Smooth muscle cell of the brain vasculature (primary cell): ENCODE measurements at regions not wholly inside any gene's neighbourhood (a gene's known extent, or its start where the extent isn't known, plus 50 kb on each side); places are given as distances from the start of the nearest gene placed in this dataset.

Experiments used
- DNase-seq: peaks from one replicate; pipeline ENCODE4 v3.0.0-alpha.2; 2012; ENCODE audit warnings: low read depth, low spot score

DNA sequence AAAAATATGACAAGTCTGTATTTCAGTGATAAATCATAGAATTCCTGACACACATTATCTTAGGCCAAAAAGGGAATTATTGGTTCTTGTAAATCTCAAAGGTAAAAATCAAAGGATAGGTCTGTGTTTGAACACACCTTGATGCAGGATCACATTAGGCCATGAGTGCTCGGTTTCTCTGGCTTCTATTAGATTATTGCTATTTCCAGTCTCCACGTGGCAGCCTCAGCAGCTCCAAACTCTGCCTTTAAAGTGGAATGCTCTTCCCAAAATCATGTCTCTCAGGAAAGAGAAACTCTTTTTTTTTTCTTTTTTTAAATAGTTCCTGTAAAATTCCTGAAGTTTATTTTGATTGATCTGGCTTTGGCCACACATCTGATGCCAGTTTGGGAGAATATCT is 105.6 kb upstream of the FRMD6 start:
- DNase-seq: no peak

DNA sequence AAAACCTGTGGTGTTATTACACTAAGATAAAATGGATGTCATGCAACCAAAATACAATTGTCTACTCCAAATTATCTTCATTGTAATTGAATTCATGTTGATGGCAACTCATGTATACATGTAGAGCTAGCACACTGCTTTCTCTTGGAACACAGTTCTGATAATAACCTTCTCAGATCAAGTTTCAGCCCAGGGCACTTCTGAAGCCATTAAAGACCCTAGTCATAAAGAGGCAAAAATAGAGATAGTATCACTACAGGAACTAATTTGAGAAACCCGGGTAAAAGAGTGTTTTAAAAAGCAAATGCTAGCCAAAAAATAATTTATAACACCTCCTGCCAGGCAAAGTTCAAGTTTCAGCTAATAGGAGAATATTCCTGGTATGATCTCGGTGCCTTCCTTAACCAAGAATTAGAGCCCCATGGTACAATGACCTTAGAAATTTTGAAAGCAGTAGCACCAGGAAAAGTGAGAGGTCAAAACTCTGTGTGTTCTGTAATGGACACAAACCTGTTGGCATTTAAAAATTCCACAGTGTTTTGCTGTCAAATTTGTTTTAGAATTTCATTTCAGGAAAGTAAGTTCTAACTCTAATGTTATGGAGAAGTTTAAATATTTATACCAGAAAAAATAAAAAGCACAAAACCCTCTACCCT is 105.0 kb upstream of the FRMD6 start:
- DNase-seq: no peak

DNA sequence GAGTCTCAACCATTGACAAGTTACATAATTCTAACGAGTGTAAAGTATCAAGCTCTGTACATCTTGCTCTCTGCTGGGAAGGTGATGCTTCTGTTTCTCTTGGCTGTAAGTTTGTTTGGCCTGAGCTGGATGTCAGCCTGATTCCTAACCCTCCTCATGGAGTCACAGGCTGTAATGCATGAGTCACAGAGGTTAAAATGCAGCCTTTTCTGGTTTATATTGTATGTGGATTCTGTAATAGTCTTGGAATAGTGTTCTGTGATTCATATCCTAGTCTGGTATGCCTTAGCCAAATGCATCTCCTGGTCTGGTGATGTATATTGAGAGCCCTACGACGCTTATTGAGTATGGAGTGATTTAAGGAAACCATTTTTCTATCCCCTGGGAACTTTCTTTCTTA is 104.5 kb upstream of the FRMD6 start:
- DNase-seq: peak; percentile 98

DNA sequence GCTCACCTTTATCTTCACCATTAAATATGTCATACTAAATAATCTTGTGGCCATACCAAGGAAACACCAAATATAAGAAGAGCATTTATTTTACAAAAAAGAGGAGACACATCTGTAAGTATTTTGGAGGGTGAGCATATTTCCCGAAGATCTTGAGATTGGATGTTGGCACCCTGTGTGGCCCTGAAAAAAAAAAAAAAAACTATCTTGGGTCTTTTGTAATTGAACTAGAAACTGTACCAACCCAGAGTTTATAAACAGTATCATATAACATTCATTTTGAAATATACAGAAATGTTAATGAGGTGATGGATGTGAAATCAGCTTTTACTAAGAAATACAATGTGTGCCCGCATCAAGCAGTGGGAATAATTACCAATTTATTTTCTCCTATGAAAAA is 104.0 kb upstream of the FRMD6 start:
- DNase-seq: no peak

DNA sequence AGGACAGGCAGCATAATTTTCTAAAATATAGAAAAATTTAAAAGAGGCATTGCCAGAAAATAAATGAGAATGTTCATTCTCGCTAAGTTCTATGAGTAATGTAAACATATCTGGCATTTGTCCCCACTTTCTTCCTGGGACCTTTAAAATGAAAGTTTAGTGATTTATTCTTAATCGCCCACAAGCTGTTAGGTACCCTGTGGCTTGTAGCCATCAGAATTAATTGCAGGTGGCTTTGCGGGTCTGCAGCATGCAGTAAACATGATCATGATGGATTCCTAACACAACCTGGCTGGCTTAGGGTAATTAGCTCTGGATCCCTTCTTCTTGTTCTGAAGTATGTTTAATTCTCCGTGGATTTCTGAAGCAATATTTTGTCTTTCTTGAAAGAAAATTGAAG is 103.5 kb upstream of the FRMD6 start:
- no peak for DNase-seq

DNA sequence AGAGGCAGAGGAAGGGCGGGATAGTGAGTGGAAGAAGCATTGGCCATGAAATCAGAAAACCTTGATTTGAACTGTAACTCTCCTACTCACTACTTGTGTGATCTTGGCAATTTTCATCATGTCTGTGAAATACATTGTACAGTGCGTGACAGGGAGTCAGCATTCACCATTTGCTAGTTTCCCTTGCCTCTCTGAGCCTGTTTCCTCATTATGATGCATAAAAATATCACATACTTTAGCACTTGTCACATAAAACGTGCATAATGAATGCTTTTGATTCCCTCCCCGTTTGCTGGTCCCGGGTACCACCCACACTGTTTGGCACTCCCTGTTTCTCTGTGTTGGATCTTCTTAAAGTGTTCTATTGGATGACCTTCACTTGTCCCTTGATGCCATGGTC is 101.1 kb upstream of the FRMD6 start:
- DNase-seq: no peak

DNA sequence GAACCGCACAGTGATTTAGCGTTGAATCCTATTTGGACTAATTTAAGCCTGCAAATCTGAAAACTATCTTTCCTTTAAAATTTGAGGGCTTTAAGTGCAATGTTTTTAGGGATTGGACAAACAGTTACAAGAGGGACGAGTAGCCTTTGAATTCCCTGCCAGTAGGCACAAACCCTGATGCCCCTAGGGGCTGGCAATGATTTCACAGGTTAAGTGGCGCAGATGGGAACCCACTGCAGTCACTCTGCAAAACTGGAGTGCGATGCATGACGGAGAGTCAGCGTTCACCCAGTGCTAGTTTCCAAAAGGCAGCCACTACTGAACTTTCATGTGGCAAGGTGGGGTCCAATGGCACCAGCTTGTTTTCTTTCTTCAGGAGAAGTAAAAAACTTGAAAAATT is 99.4 kb upstream of the FRMD6 start:
- DNase-seq: no peak

DNA sequence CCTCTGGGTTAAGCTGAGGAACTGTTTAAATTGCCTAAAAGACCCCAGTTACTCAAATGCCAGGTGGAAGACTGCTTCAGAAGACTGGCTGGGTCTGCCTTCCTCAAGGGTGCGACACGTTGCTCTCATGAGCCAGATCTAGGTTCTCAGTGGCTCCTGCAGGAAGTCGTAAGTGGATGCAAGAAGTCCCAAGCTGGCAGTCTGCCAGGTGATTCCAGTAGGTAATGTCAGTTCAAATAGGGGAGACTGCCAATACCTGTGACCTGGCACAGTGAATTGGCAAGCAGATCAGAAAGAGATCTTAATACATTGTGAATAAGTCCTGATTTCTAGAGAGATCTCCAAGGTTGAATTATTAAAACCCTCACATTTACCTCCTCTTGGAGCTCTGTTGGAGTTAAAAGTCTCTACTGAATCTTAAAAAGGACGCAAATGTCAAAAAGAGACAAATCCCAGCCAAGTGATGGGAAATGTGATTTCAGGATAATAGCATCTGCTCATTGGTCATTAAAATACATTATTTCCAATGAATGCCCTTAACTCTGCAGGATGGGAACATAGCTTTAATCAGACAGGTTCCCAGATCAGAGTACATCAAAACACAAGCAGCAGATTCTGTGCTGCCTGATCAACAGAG is 98.8 kb upstream of the FRMD6 start:
- DNase-seq: no peak

DNA sequence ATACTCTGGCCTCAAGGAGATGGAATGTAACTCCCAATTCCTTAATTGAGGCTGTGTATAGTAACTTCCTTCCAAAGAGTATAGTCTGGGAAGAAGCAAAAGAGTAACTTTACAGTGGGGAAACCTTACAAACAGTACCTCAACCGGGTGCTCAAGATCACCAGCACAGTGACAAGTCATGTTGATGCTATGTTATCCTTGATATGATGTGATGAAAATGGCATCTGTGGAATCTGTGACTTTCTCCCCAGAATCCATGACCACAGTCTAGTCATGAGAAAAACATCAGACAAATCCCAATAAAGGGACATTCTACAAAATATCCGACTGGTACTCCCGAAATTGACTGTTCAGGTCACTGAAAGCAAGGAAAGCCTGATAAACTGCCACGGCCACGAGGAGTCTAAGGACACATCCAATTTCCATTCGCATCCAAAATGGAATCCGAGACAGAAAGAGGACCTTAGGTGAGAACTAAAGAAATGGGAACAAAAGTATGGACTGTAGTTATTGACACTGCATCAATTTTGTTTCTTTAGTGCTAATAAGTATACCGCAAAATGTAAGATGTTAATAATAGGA is 97.3 kb upstream of the FRMD6 start:
- DNase-seq: no peak

DNA sequence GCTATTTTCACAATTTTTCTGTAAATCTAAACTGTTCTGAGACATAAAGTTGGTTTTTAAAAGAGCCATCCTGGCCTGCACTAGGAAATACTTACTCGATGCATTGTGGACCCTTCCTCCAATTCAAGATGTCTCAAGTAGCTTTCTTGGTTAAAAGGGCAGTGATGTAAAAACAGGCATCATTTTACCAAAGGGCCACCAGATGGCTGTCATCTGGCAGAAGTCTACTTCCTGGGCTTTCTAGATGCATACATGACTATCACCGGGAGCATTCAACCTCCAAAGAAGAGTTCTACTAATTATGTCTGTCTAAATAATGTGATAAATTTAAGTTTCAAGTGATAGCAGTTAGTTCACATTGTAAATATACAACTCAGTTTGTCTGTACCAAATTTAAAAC is 96.8 kb upstream of the FRMD6 start:
- DNase-seq: no peak

DNA sequence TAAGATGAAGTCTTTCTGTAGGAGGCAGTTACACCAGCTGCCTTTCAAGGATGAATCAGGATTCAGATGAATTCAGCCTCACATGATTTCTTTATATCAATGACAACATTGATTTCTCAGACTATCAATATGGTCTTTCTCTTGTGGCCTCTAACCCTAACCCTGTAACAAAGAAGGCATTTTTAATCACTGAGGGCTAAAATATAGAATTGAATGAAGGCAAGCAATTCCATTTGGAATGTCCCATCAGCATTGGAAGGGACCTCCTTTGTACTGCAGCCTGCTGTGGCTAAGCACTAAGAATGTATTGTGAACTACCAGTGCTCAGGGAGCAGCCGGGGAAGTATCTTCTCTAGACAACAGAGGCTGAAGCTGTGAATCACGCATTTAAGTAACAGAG is 90.6 kb upstream of the FRMD6 start:
- no peak for DNase-seq

DNA sequence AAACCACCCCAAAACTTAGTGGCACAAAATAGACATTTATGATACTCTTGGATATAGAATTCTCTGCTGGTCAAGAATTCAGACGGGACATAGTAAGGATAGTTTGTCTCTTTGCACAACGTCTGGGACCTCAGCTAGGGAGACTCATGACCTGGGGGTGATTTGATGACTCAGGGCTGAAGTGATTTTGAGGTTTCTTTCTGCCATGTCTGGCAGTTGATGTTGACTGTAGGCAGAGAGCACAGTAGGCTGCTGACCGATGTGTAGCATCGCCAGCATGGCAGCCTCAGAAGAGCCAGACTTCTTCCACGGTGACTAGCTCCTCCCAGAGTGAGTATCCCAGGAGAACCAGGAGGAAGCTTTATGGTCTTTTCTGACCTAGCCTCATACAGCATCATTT is 88.9 kb upstream of the FRMD6 start:
- DNase-seq: no peak

DNA sequence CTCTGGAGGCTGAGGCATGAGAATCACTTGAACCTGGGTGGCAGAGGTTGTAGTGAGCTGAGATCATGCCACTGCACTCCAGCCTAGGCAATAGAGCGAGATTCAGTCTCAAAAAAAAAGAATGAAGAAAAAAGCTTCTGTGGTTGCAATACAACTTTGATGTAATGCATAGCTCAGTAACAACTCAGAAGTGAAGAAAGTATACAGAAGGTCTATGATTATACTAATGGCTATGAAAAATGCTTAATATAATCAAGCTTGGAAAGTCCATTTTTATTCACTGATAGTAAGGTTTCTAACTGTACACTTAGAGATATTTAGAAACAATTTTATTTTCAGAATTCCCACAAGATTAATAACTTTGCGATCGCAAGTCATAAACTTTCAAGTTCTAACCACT is 88.2 kb upstream of the FRMD6 start:
- no peak for DNase-seq

DNA sequence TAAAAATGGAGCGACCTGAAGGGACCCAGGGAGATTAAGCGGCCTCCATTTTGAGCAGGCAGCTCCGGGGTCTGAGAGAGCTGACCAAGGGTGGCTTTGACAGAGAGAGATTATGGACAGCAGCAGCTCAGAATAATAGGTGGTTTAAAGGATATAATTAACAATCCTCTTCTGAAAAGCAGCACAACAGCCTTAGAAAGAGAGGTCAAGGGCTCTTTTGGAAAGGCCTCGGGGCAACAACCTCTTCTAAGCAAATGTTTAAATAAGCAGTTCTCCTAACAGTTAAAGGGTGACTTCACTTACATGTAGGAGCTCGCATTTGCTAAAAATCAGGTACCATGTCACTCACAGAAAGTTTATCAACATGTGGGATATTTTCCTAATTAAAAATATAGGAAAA is 87.2 kb upstream of the FRMD6 start:
- no peak for DNase-seq

DNA sequence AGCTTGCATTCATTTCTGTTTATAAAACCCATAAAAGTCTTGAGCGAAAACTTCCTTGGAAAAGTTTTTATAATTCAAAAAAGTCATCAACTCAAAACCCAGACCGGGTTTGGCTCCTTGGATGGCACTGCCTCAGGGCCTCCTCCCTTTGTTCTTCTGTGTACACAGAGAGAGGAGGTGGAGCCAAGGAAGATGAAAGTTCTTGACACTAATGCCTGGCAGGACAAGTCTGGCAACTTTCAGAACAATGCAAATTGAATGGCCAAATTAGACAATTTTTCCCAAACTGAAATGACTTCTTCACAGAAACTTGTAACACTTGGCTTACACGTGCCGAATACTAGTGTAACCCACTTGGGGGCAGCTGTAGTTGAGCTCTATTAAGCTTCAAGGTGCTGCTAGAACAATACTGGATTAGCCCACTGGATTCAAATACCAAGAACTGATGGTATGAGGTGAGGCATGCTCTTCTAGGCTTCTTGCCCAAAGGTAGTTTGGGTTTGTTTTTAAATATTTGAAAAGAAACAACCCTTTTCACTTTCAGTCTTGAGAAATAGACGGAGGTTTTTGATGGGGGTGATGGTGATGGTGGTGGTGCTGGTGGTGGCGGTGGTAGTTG is 86.6 kb upstream of the FRMD6 start:
- no peak for DNase-seq

DNA sequence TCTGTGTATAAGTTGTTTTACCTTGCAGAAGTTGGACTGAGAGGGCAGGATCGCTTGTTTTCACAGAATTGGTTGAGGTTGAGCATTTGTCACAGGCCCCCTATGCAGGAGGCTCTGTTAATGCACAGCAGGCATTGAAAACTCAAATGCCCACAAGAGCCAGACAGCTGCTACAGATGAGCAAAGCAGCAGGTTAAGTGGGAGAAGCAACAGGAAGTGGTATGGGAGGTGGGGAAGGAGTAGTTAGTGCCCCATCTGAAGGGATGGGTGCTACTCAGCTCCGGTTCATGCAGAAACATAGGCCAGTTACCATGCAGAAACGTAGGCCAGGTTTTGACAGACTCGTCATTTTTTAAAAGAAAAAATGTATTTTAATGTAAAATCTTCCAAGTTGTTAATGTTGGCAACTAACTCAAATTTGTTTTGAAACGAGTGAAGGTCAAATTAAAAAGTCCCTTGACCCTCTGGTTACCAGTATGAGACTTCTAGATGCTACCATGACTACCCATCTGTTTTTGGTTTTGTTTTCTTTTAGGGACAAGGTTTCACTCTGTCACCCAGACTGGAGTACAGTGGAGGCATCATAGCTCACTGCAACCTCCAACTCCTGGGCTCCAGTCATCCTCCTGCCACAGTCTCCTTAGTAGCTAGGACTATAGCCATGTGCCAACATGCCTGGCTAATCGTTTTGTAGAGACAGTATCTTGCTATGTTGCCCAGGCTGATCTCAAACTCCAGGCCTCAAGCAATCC is 84.7 kb upstream of the FRMD6 start:
- no peak for DNase-seq

DNA sequence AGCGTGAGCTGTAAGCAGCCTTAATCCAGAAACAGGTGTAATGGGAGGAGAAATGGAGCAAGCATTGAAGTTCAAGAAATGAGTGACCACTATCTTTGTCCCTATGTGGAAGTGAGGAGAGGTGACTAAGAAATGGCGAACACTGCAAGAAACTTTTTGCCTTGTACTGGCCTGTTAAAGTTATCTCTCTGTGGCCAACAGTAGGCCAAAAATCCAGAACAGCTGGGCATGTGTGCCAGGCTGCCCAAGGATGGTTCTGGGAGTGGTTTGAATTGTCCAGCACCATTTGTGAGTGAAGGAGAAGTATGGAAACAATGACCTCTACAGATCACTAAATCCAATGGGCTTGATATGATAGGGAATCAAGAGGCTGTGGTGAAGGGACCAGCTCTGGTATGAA is 83.3 kb upstream of the FRMD6 start:
- no peak for DNase-seq

DNA sequence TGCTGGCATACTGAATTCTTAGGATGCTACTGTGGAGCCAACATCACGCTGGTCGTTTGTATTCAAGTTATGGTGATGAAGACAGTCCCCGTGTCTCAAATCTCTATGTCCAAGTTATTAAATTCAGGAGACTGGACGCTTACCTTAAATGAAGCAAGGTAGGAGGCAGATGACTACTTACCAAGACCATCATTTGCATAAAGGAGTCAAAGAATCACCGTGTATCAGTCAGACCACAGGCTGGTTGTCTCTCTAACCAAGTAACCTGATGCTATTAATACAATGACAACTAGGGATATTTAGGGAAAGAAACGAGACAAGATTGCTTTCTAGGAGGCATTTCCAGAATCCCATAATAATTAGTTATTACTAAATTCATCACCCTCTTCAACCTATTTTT is 78.1 kb upstream of the FRMD6 start:
- no peak for DNase-seq

DNA sequence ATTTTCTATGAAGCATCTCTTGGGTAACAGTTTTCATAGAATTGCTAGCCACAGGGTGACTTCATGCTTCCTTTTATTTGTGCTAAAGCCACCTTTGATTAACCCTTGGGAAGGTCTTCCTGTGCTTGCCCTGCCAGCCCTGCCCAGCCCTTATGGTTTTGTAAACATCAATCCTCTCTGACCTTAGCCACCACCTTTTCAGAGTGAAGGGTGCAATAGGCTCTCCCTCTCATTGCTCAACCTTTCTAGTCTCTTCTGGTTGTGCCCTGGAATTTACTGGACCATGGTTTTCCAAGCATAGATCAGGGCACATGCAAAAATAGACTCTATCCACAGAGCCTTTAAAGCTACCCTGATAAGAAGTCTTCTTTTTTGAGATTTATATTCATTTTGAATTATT is 77.7 kb upstream of the FRMD6 start:
- DNase-seq: no peak

DNA sequence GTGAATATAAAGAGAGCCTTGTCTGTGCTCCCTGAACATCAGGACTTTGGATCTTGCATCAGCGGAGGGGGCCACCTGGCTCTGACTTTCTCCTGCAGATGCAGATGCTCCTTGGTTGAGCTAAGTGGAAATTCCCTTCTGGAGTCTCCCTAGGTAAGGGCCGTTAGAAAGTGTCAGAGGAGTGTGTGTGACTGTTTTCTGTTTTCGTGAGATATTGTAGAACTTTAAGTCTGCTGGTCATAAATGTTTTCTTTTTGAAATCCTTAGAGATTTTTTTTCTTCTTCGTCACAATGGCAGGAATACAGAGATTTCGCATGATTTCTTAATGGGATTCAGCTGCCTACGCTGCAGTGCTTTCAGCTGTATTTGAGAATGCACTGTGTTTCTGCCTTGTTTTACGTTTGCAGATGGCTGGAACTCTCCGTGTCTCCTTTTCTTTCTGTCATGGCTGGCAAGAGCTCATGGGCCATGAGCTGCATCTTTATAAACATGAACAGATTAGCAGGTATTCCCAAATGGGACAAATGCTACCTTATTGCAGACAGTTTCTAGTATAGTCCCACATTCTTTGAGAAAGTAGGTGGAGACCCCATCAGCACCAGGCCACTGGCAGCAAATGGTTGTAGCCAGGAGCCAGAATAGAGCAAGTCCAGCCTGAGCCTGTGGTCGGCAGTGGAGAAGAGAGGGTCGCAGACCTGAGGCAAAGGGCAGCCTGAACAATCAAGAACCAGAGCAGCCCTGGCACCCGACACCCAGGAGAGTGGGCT is 76.2 kb upstream of the FRMD6 start:
- no peak for DNase-seq

DNA sequence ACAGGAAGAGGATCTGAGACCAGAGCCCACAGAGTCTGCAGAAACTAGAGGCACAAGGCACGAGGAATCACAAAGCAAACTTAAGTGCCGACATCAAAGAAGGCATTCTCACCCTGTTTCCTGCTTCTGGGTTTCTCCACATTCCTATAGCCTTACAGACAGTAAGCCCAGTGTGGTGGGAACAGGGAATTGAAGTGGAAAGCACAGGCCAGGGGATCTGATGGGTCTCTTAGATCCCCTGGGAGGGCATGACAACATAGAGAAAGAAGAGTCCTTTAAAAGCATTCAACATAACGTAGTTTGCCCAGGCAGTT is 75.6 kb upstream of the FRMD6 start:
- DNase-seq: no peak

DNA sequence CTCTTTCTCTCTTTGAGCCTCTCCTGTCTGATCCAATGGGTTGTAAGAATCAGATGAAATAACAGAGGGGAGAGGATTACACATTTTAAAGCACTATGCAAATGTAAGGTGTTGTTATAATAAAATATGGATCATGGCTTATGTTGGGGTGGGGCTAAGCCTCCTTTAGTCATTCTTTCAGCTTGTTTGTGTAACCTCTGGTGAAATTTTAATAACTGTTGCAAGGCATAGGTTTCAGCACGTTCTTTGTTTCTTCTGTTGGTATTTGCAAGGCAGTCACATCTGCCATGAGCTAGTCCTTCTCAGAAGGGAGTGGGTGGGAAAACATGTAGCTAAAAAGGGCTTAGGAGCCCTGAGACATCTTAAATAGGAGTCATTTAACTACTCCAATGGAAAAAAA is 74.8 kb upstream of the FRMD6 start:
- no peak for DNase-seq
